Epithelial cell of prostate (primary cell): ENCODE measurements at regions not wholly inside any gene's neighbourhood (a gene's known extent, or its start where the extent isn't known, plus 50 kb on each side); places are given as distances from the start of the nearest gene placed in this dataset.

Experiments used
- DNase-seq: peaks from one replicate; pipeline ENCODE4 v3.0.0-alpha.2; 2011; ENCODE audit warnings: low read depth, low spot score
- H3K27ac ChIP-seq: fragments of 450-650 bp; 2 replicates; pipeline ENCODE4 v1.5.1; 2017; ENCODE audit warnings: mild to moderate bottlenecking

- DNase-seq, result no peak
- H3K27ac ChIP-seq, result no peak overlapping the region
These were observed 690.6 kb downstream of the EPM2A start for GRCh38 chr6:145044641-145045246.

GRCh38 chr6:145045582-145045981 is 689.7 kb downstream of the EPM2A start:
- no peak overlapping the region for H3K27ac ChIP-seq

GRCh38 chr6:145047891-145048290 is 687.4 kb downstream of the EPM2A start:
- DNase-seq, result no peak
- no peak overlapping the region for H3K27ac ChIP-seq

More at GRCh38 chr6:145045582-145045981, 689.7 kb downstream of the EPM2A start:
- DNase-seq, result no peak

- H3K27ac ChIP-seq, result no peak overlapping the region
- DNase-seq, result no peak
These were observed 683.7 kb downstream of the EPM2A start for GRCh38 chr6:145051661-145052060.

GRCh38 chr6:145055567-145055966 is 679.8 kb downstream of the EPM2A start:
- no peak overlapping the region for H3K27ac ChIP-seq
- no peak for DNase-seq

GRCh38 chr6:145060714-145061113 is 674.6 kb downstream of the EPM2A start:
- DNase-seq, result no peak
- no peak overlapping the region for H3K27ac ChIP-seq

- DNase-seq, result no peak
These were observed 672.2 kb downstream of the EPM2A start for GRCh38 chr6:145063091-145063490.

GRCh38 chr6:145067430-145067829 is 667.9 kb downstream of the EPM2A start:
- peak overlapping the region; percentile 30 for H3K27ac ChIP-seq
- DNase-seq, result peak; percentile 57

More at GRCh38 chr6:145063091-145063490, 672.2 kb downstream of the EPM2A start:
- H3K27ac ChIP-seq, result no peak overlapping the region

GRCh38 chr6:145068577-145068976 is 666.7 kb downstream of the EPM2A start:
- no peak for DNase-seq
- no peak overlapping the region for H3K27ac ChIP-seq

GRCh38 chr6:145069966-145070365 is 665.4 kb downstream of the EPM2A start:
- no peak for DNase-seq
- H3K27ac ChIP-seq, result no peak overlapping the region

- no peak overlapping the region for H3K27ac ChIP-seq
- DNase-seq, result no peak
These were observed 664.5 kb downstream of the EPM2A start for GRCh38 chr6:145070791-145071190.

GRCh38 chr6:145071836-145072235 is 663.5 kb downstream of the EPM2A start:
- peak overlapping the region; percentile 32 for H3K27ac ChIP-seq
- DNase-seq, result peak; percentile 39

- no peak for DNase-seq
- no peak overlapping the region for H3K27ac ChIP-seq
These were observed 661.5 kb downstream of the EPM2A start for GRCh38 chr6:145073811-145074210.

GRCh38 chr6:145074805-145075204 is 660.5 kb downstream of the EPM2A start:
- no peak for DNase-seq
- no peak overlapping the region for H3K27ac ChIP-seq

GRCh38 chr6:145075425-145075824 is 659.9 kb downstream of the EPM2A start:
- H3K27ac ChIP-seq, result no peak overlapping the region
- no peak for DNase-seq

- H3K27ac ChIP-seq, result no peak overlapping the region
- no peak for DNase-seq
These were observed 659.0 kb downstream of the EPM2A start for GRCh38 chr6:145076115-145076841.

GRCh38 chr6:145077382-145077781 is 657.9 kb downstream of the EPM2A start:
- no peak overlapping the region for H3K27ac ChIP-seq
- no peak for DNase-seq

- H3K27ac ChIP-seq, result no peak overlapping the region
- no peak for DNase-seq
These were observed 654.7 kb downstream of the EPM2A start for GRCh38 chr6:145080651-145081050.

- DNase-seq, result no peak
- H3K27ac ChIP-seq, result no peak overlapping the region
These were observed 653.6 kb downstream of the EPM2A start for GRCh38 chr6:145081677-145082076.

- H3K27ac ChIP-seq, result no peak overlapping the region
- DNase-seq, result no peak
These were observed 653.0 kb downstream of the EPM2A start for GRCh38 chr6:145082359-145082758.

GRCh38 chr6:145086197-145086596 is 649.1 kb downstream of the EPM2A start:
- no peak for DNase-seq

GRCh38 chr6:145087034-145087433 is 648.3 kb downstream of the EPM2A start:
- peak; percentile 36 for DNase-seq
- no peak overlapping the region for H3K27ac ChIP-seq

More at GRCh38 chr6:145086197-145086596, 649.1 kb downstream of the EPM2A start:
- no peak overlapping the region for H3K27ac ChIP-seq
